ENCODE measurements at regions not wholly inside any gene's neighbourhood (a gene's known extent, or its start where the extent isn't known, plus 50 kb on each side); places are given as distances from the start of the nearest gene placed in this dataset.

GRCh38 chr3:56926243-56926946, 124.6 kb upstream of the ARHGEF3 start:
- TF ChIP-seq EZH2phosphoT487 (IDR thresholded peaks at IDR 0.05; ENCODE audit: insufficient read depth, low read depth) (0 out of 2 replicates have a peak, but pooled peaks have one; percentile 24), EZH2 (IDR thresholded peaks at IDR 0.05; ENCODE audit: insufficient read depth, poor library complexity, severe bottlenecking) (no peak)
